Stimulated activated CD4-positive, alpha-beta T cell treated with anti-CD3 and anti-CD28 coated beads, Interleukin-12 subunit alpha, Interleukin-12 subunit beta, amount 100 ng/mL, for 24 hours (primary cell): ENCODE measurements at regions not wholly inside any gene's neighbourhood (a gene's known extent, or its start where the extent isn't known, plus 50 kb on each side); places are given as distances from the start of the nearest gene placed in this dataset.
"Not testable (repeated sequence)": the region's sequence is repeated elsewhere in the genome, so short reads cannot be mapped to it uniquely, and the experiment has no call there.

Experiments used
- DNase-seq, 2 experiments: peaks; one replicate each; pipeline ENCODE4 v3.0.0-alpha.2; 2020; ENCODE audit warnings: low read depth in 2 of 2

GRCh38 chr1:37315371-37315846 is 159.0 kb upstream of the ZC3H12A start:
- no peak for DNase-seq

- no peak for DNase-seq
Observed at GRCh38 chr1:37317870-37318467, 156.4 kb upstream of the ZC3H12A start.

DNA sequence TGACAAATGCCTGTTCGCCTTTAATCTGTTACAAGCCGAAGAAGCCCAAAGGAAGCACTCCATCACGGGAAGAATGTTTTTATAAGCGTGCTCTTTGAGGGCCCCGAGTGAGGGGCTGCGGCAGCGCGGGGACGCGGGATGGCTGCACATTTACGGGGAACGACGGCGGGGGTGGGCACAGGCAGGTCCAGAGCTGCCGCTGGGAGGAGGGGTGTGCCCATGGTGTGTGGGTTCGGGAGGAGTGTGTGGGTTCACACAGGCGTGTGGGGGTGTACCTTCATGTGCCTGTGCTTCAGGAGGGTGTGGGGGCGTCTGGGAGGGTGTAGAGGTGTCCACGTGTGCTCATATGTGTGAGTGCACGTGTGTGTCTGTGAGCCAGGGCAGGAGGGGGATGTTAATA is 155.9 kb upstream of the ZC3H12A start:
- DNase-seq: no peak

DNA sequence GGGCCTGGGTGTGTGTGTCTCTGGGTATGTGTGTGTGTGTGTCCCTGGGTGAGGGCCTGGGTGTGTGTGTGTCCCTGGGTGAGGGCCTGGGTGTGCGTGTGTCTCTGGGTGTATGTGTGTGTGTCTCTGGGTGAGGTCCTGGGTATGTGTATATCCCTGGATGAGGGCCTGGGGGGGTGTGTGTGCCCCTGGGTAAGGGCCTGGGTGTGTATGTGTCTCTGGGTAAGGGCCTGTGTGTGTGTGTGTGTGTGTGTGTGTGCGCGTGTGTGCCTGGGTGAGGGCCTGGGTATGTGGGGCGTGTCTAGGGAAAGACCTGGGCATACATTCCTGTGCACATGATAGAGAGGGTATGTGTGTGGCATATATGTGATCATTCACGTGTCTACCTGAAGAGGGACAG is 155.1 kb upstream of the ZC3H12A start:
- DNase-seq: no peak

DNA sequence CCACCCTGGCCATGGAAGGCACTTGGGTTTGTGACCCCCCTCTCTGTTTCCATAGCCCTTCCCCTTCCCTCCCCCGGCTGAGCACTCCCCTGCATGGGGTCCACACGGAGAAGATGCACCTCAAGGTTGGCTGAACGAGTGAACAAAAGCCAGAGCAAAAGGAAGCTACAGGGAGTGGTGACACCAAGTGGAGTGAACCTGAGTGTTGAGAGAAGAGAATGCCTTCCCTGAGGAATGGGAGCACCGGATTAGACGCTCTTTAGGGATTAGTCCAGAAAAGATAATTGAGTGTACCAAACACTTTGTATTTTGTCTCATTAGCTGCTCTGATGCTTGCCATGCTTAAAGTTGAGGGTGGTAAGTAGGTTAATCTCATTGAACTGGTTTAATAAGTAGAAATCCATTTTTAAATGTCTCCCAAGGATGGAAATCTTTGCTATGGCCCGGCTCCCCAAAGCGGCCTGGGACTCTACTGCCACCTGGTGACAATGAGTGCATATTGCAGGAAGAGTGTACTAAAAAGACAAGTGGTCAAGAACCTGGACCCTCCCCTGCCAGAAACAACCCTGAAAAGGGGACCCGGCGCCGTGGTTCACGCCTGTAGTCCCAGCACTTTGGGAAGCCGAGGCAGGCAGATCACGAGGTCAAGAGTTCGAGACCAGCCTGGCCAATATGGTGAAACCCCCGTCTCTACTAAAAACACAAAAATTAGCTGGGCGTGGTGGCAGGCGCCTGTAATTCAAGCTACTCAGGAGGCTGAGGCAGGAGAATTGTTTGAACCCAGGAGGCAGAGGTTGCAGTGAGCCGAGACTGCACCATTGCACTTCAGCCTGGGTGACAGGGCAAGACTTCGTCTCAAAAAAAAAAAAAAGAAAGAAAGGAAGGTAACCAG is 150.6 kb upstream of the ZC3H12A start:
- DNase-seq: peak in 1 of 2 experiments; percentile 22

DNA sequence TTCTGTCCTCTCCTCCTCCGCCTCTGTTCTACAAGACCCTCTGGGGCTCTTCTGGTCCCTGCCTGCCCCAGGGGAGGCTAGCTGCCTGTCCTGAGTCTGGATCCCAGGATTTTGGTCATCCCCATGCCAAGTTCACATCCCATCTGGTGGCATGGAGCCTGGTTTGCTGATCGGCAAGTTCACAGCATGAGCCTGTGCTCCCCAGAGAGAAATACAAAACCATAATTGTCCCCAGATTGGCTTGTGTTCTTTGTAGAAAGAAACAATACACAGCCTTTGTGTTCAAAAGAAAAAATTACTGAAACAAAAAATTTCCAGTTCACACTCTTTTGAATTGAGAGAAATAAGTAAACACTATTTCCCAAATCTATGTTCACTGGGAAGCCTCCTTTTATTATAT is 149.4 kb upstream of the ZC3H12A start:
- DNase-seq: no peak

GRCh38 chr1:37325509-37326437 is 148.6 kb upstream of the ZC3H12A start:
- DNase-seq: no peak

- DNase-seq: no peak
Observed at GRCh38 chr1:37332126-37332525, 142.3 kb upstream of the ZC3H12A start.

DNA sequence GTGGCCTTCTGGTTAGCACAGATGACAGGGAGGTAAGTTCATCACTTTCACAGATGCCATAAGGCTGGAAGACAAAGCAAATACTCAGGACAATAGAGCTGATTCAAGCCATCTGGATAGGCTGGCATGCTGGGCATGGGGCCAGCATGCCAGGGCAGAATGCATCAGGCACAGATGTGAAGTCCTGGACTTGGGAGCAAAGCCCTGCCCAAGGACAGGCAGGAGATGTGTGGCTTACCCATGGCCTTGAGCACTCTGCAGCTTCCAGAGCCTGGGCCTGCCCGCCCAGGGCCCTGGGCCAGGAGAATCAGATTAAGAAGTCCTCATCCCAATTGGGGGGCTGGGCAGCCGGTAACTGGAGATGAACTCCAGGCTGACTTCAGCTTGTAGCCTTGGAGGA is 135.7 kb upstream of the ZC3H12A start:
- DNase-seq: no peak

- no peak for DNase-seq
Observed at GRCh38 chr1:37342736-37343135, 131.6 kb upstream of the ZC3H12A start.

- DNase-seq: no peak
Observed at GRCh38 chr1:37347104-37347649, 127.2 kb upstream of the ZC3H12A start.

GRCh38 chr1:37353871-37354270 is 120.5 kb upstream of the ZC3H12A start:
- no peak for DNase-seq

GRCh38 chr1:37354876-37355650 is 119.3 kb upstream of the ZC3H12A start:
- DNase-seq: no peak

DNA sequence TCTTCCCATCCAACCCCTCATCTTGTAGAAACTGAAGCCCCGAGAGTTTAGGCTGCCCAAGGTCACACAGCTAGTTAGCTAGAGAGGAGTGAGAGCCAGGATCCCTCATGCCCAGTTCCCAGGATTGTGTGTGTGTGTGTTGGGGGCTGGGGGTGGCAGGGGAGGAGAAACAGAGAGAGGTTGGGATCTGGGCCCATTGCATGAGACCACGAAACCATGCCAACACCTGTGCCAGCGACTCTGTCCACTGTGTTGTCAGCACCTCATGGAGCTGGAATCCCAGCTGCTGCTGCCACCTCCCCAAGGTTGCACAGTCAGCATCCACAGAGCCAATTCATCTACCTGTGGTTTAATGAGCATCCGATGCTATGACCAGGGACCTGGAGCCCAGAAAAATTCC is 115.4 kb upstream of the ZC3H12A start:
- no peak for DNase-seq

GRCh38 chr1:37360011-37360410 is 114.4 kb upstream of the ZC3H12A start:
- DNase-seq: no peak

- DNase-seq: no peak
Observed at GRCh38 chr1:37362594-37363385, 111.6 kb upstream of the ZC3H12A start.

- no peak for DNase-seq
Observed at GRCh38 chr1:37363535-37363934, 110.8 kb upstream of the ZC3H12A start.

GRCh38 chr1:37368665-37369315 is 105.6 kb upstream of the ZC3H12A start:
- DNase-seq: not testable (repeated sequence)

- no peak for DNase-seq
Observed at GRCh38 chr1:37372302-37372701, 102.1 kb upstream of the ZC3H12A start.

- DNase-seq: no peak
Observed at GRCh38 chr1:37372711-37373110, 101.7 kb upstream of the ZC3H12A start.
